ENCODE measurements at regions not wholly inside any gene's neighbourhood (a gene's known extent, or its start where the extent isn't known, plus 50 kb on each side); places are given as distances from the start of the nearest gene placed in this dataset.

- no peak overlapping the region for H3K4me3 ChIP-seq (ENCODE audit: low read depth, low read length)
- no peak for DNase-seq (ENCODE audit: low read depth)
Observed at GRCh38 chr4:31125496-31125895, 405.3 kb downstream of the PCDH7 start.

GRCh38 chr4:31126881-31127398 is 406.8 kb downstream of the PCDH7 start:
- DNase-seq (ENCODE audit: low read depth), result no peak

DNA sequence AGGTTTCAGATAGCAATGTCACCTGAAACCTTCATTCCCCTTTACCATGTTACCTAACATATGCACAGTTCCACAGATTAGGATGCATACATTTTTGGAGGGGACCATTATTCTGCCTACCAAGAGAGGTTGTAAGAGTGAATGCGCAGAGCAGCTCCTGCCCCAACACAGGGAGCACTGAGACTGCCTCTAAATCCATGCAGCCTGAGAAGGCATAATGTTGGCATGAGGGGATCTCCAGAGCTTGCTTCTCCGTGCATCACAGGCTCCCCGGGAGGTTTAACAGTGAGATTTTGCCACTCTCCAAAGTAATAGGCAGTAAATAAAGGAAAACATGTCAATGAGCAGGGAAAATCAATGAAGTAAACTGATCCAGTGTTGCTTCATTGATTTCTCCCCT is 410.8 kb downstream of the PCDH7 start:
- no peak overlapping the region for H3K4me3 ChIP-seq (ENCODE audit: low read depth, low read length)
- DNase-seq (ENCODE audit: low read depth), result no peak

More at GRCh38 chr4:31126881-31127398, 406.8 kb downstream of the PCDH7 start:
- H3K4me3 ChIP-seq (ENCODE audit: low read depth, low read length), result no peak overlapping the region

- DNase-seq (ENCODE audit: low read depth), result no peak
- H3K4me3 ChIP-seq (ENCODE audit: low read depth, low read length), result no peak overlapping the region
Observed at GRCh38 chr4:31134720-31135119, 414.6 kb downstream of the PCDH7 start.

- DNase-seq (ENCODE audit: low read depth), result no peak
- H3K4me3 ChIP-seq (ENCODE audit: low read depth, low read length), result no peak overlapping the region
Observed at GRCh38 chr4:31139767-31140166, 419.6 kb downstream of the PCDH7 start.

DNA sequence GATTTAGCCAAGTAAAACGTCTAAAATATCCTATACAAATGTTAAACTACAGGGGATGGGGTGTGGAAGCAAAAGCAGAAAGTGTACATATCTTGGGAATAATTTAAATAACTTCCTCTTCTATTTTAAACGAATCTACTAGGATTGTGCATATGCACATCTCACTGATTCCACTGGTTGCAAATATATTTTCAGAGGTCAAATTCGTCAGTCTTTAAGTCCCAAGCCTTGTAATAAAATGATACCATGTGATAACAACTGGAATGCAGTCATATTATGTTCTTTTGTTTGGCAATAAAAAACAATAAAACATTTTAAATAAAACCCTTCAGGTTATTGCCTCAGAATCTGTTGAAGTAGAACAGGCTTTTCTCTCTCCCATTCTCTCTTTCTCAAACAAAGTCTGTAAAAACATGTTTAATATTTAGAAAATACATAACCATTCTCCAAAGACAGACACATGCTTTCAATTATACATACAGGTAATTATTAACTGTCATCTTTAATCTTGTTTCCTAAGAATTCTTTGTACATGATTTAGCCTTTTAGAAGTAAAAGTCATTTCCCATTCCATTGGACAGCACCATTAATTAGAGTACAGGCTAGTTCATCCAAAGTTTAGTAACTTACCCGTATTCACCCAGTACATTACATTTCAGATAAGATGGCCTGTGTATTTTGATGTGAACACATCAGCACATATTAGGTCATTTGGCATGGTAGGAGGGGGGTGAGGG is 421.1 kb downstream of the PCDH7 start:
- DNase-seq (ENCODE audit: low read depth), result no peak
- no peak overlapping the region for H3K4me3 ChIP-seq (ENCODE audit: low read depth, low read length)

GRCh38 chr4:31141832-31142142 is 421.6 kb downstream of the PCDH7 start:
- no peak overlapping the region for H3K4me3 ChIP-seq (ENCODE audit: low read depth, low read length)
- no peak for DNase-seq (ENCODE audit: low read depth)

- H3K4me3 ChIP-seq (ENCODE audit: low read depth, low read length), result no peak overlapping the region
- no peak for DNase-seq (ENCODE audit: low read depth)
Observed at GRCh38 chr4:31146366-31146765, 426.2 kb downstream of the PCDH7 start.

DNA sequence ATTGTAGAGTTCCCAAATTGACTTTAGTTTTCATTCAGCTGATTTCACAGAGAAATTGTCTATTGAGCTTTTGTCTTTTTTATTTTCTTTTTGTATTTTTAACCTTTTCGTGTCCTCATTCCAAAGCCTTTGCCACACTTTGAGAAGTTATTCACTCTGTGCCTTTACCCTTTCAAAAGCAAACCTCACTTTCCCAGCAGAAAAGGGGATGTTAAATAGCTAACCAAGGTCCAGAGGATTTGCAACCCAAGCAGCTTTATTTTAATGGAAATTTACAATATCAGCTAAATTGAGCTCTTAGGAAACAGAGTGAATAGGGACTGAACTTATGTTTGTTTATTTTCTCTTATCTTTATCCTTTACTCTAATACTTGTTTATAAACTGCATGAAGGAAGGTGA is 428.8 kb downstream of the PCDH7 start:
- no peak overlapping the region for H3K4me3 ChIP-seq (ENCODE audit: low read depth, low read length)
- no peak for DNase-seq (ENCODE audit: low read depth)

DNA sequence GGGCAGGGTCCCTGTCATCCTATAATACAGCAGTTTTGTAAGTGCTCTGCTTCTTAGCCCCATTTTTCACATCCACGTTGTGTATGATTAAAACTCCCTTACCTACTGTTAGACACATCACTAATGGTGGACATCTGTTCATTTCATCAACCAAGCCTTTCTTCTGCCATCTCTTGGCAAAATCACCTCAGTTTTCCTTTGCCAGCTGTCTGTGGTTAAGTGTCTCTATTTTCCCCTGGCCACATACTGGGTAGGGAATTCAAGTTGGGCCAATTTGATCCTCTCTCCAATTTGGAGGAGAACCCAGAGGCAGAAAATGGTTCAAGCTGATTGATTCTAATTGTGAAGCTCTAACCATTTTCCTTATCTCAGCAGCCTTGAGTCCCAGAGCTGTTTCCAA is 436.1 kb downstream of the PCDH7 start:
- no peak for DNase-seq (ENCODE audit: low read depth)
- H3K4me3 ChIP-seq (ENCODE audit: low read depth, low read length), result no peak overlapping the region

- H3K4me3 ChIP-seq (ENCODE audit: low read depth, low read length), result no peak overlapping the region
- no peak for DNase-seq (ENCODE audit: low read depth)
Observed at GRCh38 chr4:31160146-31160545, 440.0 kb downstream of the PCDH7 start.

DNA sequence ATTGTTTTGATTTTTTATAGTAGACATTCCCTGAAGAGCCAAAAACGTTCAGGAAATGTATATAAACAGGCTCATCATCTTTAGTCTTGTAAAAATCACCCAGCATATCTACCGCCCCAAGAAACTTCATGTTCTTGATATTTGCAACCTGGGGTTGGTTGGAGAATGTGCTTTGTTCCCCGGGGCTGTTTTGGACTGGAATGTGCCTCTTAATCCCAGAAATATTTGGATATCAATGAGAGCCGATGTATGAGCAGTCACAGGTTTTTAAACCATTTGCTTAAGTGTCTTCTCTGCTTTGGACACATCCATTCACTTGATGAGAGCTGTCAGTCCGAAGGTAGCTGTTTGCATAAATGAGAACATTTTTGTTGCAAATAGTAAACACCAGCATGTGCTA is 449.7 kb downstream of the PCDH7 start:
- no peak for DNase-seq (ENCODE audit: low read depth)
- no peak overlapping the region for H3K4me3 ChIP-seq (ENCODE audit: low read depth, low read length)

DNA sequence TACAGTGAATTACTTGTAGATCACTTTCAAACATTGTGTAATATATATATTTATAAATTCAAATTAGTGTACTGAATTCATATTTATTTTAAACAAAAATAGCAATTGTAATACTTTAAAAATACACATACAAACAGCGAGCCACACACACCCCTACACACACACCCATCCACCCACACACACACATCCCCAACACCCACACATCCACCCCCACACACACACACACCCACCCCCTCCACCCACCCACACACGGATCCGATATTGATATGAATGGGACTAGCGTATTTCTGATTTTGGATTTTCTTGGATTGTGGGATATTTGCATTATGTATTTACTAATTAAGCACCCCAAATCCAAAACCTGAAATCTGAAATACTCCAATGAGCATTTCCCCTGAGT is 451.2 kb downstream of the PCDH7 start:
- no peak for DNase-seq (ENCODE audit: low read depth)
- no peak overlapping the region for H3K4me3 ChIP-seq (ENCODE audit: low read depth, low read length)

GRCh38 chr4:31175242-31175910 is 455.2 kb downstream of the PCDH7 start:
- no peak for DNase-seq (ENCODE audit: low read depth)
- H3K4me3 ChIP-seq (ENCODE audit: low read depth, low read length), result no peak overlapping the region

DNA sequence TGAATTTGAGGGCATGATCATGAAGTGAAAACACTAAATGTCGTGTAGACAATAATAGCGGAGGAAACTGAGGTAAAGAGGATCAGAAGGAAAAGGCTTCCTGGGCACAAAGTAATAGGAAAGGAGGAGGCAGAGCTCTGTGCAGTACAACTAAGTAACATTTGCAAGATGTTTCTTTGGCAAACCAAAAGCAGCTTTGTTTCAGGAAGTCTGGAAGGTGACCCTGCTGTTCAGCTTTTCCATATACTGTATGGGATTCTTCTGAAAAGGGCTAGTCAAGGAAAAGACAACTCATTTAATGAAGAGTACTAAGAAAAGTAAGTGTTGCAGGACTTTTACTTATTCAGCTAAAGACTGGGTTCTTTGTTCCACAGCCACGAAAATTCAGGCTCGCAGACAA is 463.1 kb downstream of the PCDH7 start:
- no peak overlapping the region for H3K4me3 ChIP-seq (ENCODE audit: low read depth, low read length)
- DNase-seq (ENCODE audit: low read depth), result no peak

DNA sequence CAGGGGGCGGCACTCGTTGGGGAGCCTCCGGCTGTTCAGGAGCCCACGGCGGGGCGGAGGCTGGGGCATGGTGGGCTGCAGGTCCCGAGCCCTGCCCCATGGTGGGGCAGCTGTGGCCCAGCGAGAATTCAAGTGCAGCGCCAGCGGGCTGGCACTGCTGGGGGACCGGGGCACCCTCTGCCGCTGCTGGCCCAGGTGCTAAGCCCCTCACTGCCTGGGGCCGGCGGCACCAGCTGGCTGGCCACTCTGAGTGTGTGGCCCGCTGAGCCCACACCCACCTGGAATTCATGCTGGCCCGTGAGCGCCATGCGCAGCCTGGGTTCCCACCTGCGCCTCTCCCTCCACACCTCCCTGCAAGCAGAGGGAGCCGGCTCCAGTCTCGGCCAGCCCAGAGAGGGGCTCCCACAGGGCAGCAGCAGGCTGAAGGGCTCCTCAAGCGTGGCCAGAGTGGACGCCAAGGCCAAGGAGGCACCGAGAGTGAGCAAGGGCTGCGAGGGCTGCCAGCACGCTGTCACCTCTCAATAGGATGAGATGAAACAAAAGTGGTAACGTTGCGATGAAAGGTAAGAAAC is 464.9 kb downstream of the PCDH7 start:
- DNase-seq (ENCODE audit: low read depth), result no peak
- no peak overlapping the region for H3K4me3 ChIP-seq (ENCODE audit: low read depth, low read length)

- DNase-seq (ENCODE audit: low read depth), result no peak
- no peak overlapping the region for H3K4me3 ChIP-seq (ENCODE audit: low read depth, low read length)
Observed at GRCh38 chr4:31187979-31188378, 467.8 kb downstream of the PCDH7 start.

- DNase-seq (ENCODE audit: low read depth), result no peak
- no peak overlapping the region for H3K4me3 ChIP-seq (ENCODE audit: low read depth, low read length)
Observed at GRCh38 chr4:31189938-31190337, 469.8 kb downstream of the PCDH7 start.

GRCh38 chr4:31190671-31191070 is 470.5 kb downstream of the PCDH7 start:
- no peak for DNase-seq (ENCODE audit: low read depth)
- no peak overlapping the region for H3K4me3 ChIP-seq (ENCODE audit: low read depth, low read length)

DNA sequence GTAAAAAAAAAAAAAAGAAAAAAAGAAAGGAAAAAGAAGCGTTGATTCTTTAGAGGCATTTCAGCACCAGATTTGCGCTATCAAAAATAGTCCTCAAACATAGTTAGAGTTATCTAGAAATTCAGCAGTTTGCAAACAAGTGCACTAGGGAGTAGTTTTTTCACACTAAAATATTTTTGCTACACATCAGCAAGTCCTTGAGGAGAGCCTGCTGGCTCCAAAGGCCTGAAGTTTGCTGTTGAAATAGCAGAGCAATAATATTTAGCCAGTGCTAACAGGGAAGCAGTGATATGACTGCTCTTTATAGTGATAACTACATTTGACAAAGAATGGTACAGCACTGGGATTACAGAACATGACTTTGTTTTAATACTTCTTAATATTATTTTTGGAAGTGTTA is 472.2 kb downstream of the PCDH7 start:
- no peak for DNase-seq (ENCODE audit: low read depth)
- H3K4me3 ChIP-seq (ENCODE audit: low read depth, low read length), result no peak overlapping the region

- no peak for DNase-seq (ENCODE audit: low read depth)
- H3K4me3 ChIP-seq (ENCODE audit: low read depth, low read length), result no peak overlapping the region
Observed at GRCh38 chr4:31193521-31193920, 473.4 kb downstream of the PCDH7 start.
